ENCODE measurements at regions not wholly inside any gene's neighbourhood (a gene's known extent, or its start where the extent isn't known, plus 50 kb on each side); places are given as distances from the start of the nearest gene placed in this dataset.

GRCh38 chr7:12769444-12769843, 82.0 kb downstream of the ARL4A start:
- TF ChIP-seq, protein P1, sequence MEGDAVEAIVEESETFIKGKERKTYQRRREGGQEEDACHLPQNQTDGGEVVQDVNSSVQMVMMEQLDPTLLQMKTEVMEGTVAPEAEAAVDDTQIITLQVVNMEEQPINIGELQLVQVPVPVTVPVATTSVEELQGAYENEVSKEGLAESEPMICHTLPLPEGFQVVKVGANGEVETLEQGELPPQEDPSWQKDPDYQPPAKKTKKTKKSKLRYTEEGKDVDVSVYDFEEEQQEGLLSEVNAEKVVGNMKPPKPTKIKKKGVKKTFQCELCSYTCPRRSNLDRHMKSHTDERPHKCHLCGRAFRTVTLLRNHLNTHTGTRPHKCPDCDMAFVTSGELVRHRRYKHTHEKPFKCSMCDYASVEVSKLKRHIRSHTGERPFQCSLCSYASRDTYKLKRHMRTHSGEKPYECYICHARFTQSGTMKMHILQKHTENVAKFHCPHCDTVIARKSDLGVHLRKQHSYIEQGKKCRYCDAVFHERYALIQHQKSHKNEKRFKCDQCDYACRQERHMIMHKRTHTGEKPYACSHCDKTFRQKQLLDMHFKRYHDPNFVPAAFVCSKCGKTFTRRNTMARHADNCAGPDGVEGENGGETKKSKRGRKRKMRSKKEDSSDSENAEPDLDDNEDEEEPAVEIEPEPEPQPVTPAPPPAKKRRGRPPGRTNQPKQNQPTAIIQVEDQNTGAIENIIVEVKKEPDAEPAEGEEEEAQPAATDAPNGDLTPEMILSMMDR (conservative IDR thresholded peaks at IDR 0.05; ENCODE audit: low read length) = no peak
- no peak for TF ChIP-seq EZH2phosphoT487 (IDR thresholded peaks at IDR 0.05; ENCODE audit: borderline replicate concordance, low read depth, low read length)

Measured in OCI-LY7 (cell line).